ENCODE measurements at regions not wholly inside any gene's neighbourhood (a gene's known extent, or its start where the extent isn't known, plus 50 kb on each side); places are given as distances from the start of the nearest gene placed in this dataset.

GRCh38 chr10:130263289-130263688 is 127.1 kb downstream of the GLRX3 start:
- H3K9me2 ChIP-seq (ENCODE audit: insufficient read depth, low read length), result no peaks in the 10 kb centered on the region
- no peak overlapping the region for H3K4me2 ChIP-seq (ENCODE audit: low read length)
- BruUV-seq (replicated peaks), result no TSS peak
- H3K9me3 ChIP-seq (ENCODE audit: low read length), result no peaks in the 10 kb centered on the region
- no peaks in the 10 kb centered on the region for H3K4me1 ChIP-seq (ENCODE audit: insufficient read depth, low read length, poor library complexity, severe bottlenecking)
- no peak overlapping the region for H3K27ac ChIP-seq (ENCODE audit: low read depth, low read length, poor library complexity, severe bottlenecking)
- no peak for DNase-seq (ENCODE audit: low spot score)
- no peaks in the 10 kb centered on the region for H3K36me3 ChIP-seq (ENCODE audit: insufficient read depth, low read length)
- TF ChIP-seq EZH2phosphoT487 (IDR thresholded peaks at IDR 0.05; ENCODE audit: borderline replicate concordance, low read depth, low read length), result no peak
- TF ChIP-seq CTCF (conservative IDR thresholded peaks at IDR 0.05; ENCODE audit: low read length), result no peak
- H4K20me1 ChIP-seq (ENCODE audit: insufficient read depth, low read length), result no peaks in the 10 kb centered on the region
- no peak overlapping the region for H3K4me3 ChIP-seq (ENCODE audit: low read depth, low read length, poor library complexity, severe bottlenecking)
- POLR2A ChIA-PET, result interaction anchor here (0.7 kb wide), 1 partner anchor 435 kb away, joined by 3 read pairs; no protein-coding TSS in a partner anchor
- CTCF ChIA-PET (ENCODE audit: unreplicated experiment), result no interaction called here
- no peak overlapping the region for H2AFZ ChIP-seq (ENCODE audit: low read length)
- intact Hi-C loops (cut with micrococcal nuclease; ENCODE audit: unreplicated experiment), result no loop called here
- no peaks in the 10 kb centered on the region for H3K79me2 ChIP-seq (ENCODE audit: insufficient read depth, low read depth, low read length)

- ChIA-PET POLR2A (no interaction called here), CTCF (ENCODE audit: unreplicated experiment) (no interaction called here)
- Histone ChIP-seq H3K9me3 (ENCODE audit: low read length) (no peaks in the 10 kb centered on the region), H3K4me2 (ENCODE audit: low read length) (no peak overlapping the region), H3K36me3 (ENCODE audit: insufficient read depth, low read length) (no peaks in the 10 kb centered on the region), H3K9me2 (ENCODE audit: insufficient read depth, low read length) (no peaks in the 10 kb centered on the region), H3K79me2 (ENCODE audit: insufficient read depth, low read depth, low read length) (no peaks in the 10 kb centered on the region), H3K4me3 (ENCODE audit: low read depth, low read length, poor library complexity, severe bottlenecking) (no peak overlapping the region), H2AFZ (ENCODE audit: low read length) (no peak overlapping the region), H3K4me1 (ENCODE audit: insufficient read depth, low read length, poor library complexity, severe bottlenecking) (no peaks in the 10 kb centered on the region), H3K27ac (ENCODE audit: low read depth, low read length, poor library complexity, severe bottlenecking) (no peak overlapping the region), H4K20me1 (ENCODE audit: insufficient read depth, low read length) (no peaks in the 10 kb centered on the region)
- intact Hi-C loops (cut with micrococcal nuclease; ENCODE audit: unreplicated experiment), result no loop called here
- BruUV-seq (replicated peaks), result no TSS peak
- TF ChIP-seq EZH2phosphoT487 (IDR thresholded peaks at IDR 0.05; ENCODE audit: borderline replicate concordance, low read depth, low read length) (no peak), CTCF (conservative IDR thresholded peaks at IDR 0.05; ENCODE audit: low read length) (no peak)
- no peak for DNase-seq (ENCODE audit: low spot score)
Measured at GRCh38 chr10:130265542-130265941, 129.4 kb downstream of the GLRX3 start.

- no peak overlapping the region for H3K4me2 ChIP-seq (ENCODE audit: low read length)
- no peaks in the 10 kb centered on the region for H4K20me1 ChIP-seq (ENCODE audit: insufficient read depth, low read length)
- no peak for DNase-seq (ENCODE audit: low spot score)
- no peak overlapping the region for H3K27ac ChIP-seq (ENCODE audit: low read depth, low read length, poor library complexity, severe bottlenecking)
- ChIA-PET POLR2A (no interaction called here), CTCF (ENCODE audit: unreplicated experiment) (no interaction called here)
- H3K4me3 ChIP-seq (ENCODE audit: low read depth, low read length, poor library complexity, severe bottlenecking), result no peak overlapping the region
- H3K36me3 ChIP-seq (ENCODE audit: insufficient read depth, low read length), result no peaks in the 10 kb centered on the region
- H3K9me3 ChIP-seq (ENCODE audit: low read length), result peaks cover 29% of the 10 kb centered on the region; the same call in 1 of the 2 replicates
- no peaks in the 10 kb centered on the region for H3K4me1 ChIP-seq (ENCODE audit: insufficient read depth, low read length, poor library complexity, severe bottlenecking)
- intact Hi-C loops (cut with micrococcal nuclease; ENCODE audit: unreplicated experiment), result no loop called here
- no peak overlapping the region for H2AFZ ChIP-seq (ENCODE audit: low read length)
- H3K79me2 ChIP-seq (ENCODE audit: insufficient read depth, low read depth, low read length), result no peaks in the 10 kb centered on the region
- H3K9me2 ChIP-seq (ENCODE audit: insufficient read depth, low read length), result no peaks in the 10 kb centered on the region
- no peak for TF ChIP-seq CTCF (conservative IDR thresholded peaks at IDR 0.05; ENCODE audit: low read length)
- no peak for TF ChIP-seq EZH2phosphoT487 (IDR thresholded peaks at IDR 0.05; ENCODE audit: borderline replicate concordance, low read depth, low read length)
- no TSS peak for BruUV-seq (replicated peaks)
Measured at GRCh38 chr10:130282492-130283218, 146.5 kb downstream of the GLRX3 start.
